ENCODE measurements at regions not wholly inside any gene's neighbourhood (a gene's known extent, or its start where the extent isn't known, plus 50 kb on each side); places are given as distances from the start of the nearest gene placed in this dataset.

DNA sequence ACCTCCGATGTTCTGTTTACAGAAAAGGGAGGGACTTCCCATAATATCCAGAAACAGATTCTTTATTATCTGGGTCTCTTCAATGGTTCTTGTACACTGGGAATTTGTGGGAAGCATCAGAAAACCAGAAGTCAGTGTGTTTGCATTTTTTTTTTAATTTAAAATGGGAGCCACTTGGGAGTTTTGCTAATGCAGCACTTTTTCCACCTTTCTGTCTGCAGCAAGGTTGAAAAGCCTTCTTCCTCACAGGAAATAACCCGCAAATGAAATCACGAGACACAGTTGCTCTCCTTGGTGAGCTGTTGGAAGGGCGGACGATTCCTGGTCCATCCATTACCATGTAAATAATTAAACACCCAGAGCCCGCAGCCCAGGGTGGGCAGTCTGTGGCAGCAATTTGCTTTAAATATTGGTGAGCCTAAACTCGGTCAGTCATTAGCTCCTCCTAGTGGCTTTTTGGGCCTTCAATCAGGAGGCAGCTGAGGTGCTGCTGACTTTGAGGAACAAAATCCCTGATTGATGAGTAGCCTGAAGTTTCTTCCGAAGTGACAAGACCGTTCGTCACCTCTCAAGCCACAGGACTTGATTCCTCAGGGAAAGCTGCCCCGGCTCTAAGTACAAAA is 471.5 kb downstream of the EPHA4 start:
- intact Hi-C loops (cut with DNase I; ENCODE audit: low total_unique reads), result no loop called here
- Histone ChIP-seq H3K27ac (no peak overlapping the region), H3K4me3 (no peak overlapping the region), H3K9me3 (no peaks in the 10 kb centered on the region), H3K36me3 (no peaks in the 10 kb centered on the region), H3K4me1 (peaks cover 0 to 14% of the 10 kb centered on the region in 2 donors), H3K27me3 (no peaks in the 10 kb centered on the region)
- no peak for DNase-seq
- ATAC-seq, result no peak
- in situ Hi-C loops (cut with MboI; ENCODE audit: low sequenced_read_pairs in 4 of 4), result no loop called here
- no peak for TF ChIP-seq POLR2A (IDR thresholded peaks at IDR 0.05)
- TF ChIP-seq, protein P1, sequence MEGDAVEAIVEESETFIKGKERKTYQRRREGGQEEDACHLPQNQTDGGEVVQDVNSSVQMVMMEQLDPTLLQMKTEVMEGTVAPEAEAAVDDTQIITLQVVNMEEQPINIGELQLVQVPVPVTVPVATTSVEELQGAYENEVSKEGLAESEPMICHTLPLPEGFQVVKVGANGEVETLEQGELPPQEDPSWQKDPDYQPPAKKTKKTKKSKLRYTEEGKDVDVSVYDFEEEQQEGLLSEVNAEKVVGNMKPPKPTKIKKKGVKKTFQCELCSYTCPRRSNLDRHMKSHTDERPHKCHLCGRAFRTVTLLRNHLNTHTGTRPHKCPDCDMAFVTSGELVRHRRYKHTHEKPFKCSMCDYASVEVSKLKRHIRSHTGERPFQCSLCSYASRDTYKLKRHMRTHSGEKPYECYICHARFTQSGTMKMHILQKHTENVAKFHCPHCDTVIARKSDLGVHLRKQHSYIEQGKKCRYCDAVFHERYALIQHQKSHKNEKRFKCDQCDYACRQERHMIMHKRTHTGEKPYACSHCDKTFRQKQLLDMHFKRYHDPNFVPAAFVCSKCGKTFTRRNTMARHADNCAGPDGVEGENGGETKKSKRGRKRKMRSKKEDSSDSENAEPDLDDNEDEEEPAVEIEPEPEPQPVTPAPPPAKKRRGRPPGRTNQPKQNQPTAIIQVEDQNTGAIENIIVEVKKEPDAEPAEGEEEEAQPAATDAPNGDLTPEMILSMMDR (IDR thresholded peaks at IDR 0.05 in 4 of 5, conservative IDR thresholded peaks at IDR 0.05 in 1 of 5), result no peak

DNA sequence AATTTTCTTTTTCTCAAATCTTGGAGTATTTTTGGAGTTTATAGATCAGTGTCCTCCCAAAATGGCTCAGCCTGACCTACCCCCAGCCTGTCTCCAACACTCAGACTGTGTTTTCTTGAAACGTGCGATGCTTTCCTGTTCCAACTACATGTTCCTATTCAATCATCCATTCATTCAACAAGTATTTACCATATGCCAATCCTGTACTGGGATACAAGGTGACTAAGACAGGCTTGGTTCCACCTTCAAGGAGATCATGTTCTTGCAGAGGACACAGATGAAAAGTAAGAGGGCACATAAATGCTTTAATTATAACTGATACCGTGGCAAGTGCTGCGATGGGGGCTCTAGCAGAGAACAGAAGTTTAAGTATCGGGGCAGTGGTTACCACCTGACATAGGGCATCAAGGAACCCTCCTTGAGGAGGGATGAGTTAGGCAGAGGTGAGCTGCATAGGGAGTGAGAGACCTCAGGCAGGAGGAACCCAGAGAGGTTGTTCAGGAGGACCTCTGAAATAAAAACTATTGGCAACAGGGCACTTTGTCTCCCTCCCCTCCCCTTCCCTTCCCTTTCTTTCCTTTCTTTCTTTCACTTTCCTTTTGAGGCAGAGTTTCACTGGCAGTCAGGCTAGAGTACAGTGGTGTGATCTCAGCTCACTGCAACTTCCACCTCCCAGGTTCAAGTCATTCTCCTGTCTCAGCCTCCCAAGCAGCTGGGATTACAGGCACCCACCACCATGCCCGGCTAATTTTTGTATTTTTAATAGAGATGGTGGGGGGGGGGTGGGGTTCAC is 469.0 kb downstream of the EPHA4 start:
- in situ Hi-C loops (cut with MboI; ENCODE audit: low sequenced_read_pairs in 4 of 4) (no loop called here), intact Hi-C loops (cut with DNase I; ENCODE audit: low total_unique reads) (no loop called here)
- no peak for TF ChIP-seq POLR2A (IDR thresholded peaks at IDR 0.05)
- TF ChIP-seq, protein P1 (IDR thresholded peaks at IDR 0.05 in 4 of 5, conservative IDR thresholded peaks at IDR 0.05 in 1 of 5), result no peak
- H3K27ac ChIP-seq, result no peak overlapping the region
- DNase-seq (no peak), ATAC-seq (no peak)
- H3K4me1 ChIP-seq, result peaks cover 0 to 14% of the 10 kb centered on the region in 2 donors
- no peaks in the 10 kb centered on the region for H3K9me3 ChIP-seq
- H3K27me3 ChIP-seq, result no peaks in the 10 kb centered on the region
- no peaks in the 10 kb centered on the region for H3K36me3 ChIP-seq
- H3K4me3 ChIP-seq, result no peak overlapping the region

DNA sequence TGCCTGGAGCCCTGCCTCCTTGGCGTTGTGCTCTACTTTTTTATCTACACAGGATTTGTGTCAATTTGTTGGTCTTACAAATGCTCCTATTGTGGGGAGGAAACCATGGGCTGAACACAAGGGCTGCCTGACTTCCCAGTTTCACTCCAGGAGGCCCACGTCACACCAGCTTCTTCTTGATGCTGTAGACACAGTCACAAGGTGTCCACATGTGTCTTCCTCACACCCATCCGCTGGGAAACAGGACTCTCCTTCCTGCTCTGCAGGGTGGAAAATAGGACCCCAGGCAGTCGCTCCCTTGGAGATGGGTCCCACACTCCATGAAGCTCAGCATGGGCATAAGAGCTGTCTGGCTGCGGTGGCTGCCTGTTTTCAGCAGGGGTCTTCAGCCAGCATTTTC is 468.2 kb downstream of the EPHA4 start:
- TF ChIP-seq, protein P1 (IDR thresholded peaks at IDR 0.05 in 4 of 5, conservative IDR thresholded peaks at IDR 0.05 in 1 of 5), result no peak
- TF ChIP-seq POLR2A (IDR thresholded peaks at IDR 0.05), result no peak
- Histone ChIP-seq H3K27ac (peak overlapping the region in 2 of 4 donors; percentile 19 to 38), H3K4me1 (peaks cover 0 to 14% of the 10 kb centered on the region in 2 donors), H3K9me3 (no peaks in the 10 kb centered on the region), H3K4me3 (peak overlapping the region in 2 of 4 donors; percentile 5 to 18), H3K36me3 (no peaks in the 10 kb centered on the region), H3K27me3 (no peaks in the 10 kb centered on the region)
- intact Hi-C loops (cut with DNase I; ENCODE audit: low total_unique reads) (no loop called here), in situ Hi-C loops (cut with MboI; ENCODE audit: low sequenced_read_pairs in 4 of 4) (no loop called here)
- DNase-seq, result no peak
- ATAC-seq, result peak; percentile 14 to 23

DNA sequence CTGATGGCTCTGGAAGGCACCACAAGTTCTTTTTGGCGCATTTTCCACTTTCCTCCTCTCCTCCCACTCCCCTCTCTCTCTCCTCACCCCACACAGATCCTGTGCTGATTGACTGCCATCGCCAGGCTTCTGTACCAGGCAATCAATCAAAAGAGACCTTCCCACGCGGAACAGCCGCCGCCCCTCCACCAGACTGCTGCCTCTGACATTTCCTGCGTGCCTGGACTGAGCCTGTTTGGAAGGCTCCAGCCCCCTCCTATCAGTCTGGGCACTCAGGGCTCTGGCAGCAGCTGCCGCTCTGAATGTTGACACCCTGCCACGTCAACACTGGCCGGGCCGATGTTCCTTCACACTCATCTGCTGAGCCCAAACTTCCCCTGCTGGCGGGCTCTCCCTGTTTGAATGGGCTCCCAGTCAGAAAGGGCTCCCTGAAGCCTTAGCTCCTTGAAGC is 467.7 kb downstream of the EPHA4 start:
- TF ChIP-seq POLR2A (IDR thresholded peaks at IDR 0.05), result no peak
- TF ChIP-seq, protein P1 (IDR thresholded peaks at IDR 0.05 in 4 of 5, conservative IDR thresholded peaks at IDR 0.05 in 1 of 5), result peak in 1 of 5 experiments; percentile 12
- peak; percentile 17 to 49 for DNase-seq
- no peaks in the 10 kb centered on the region for H3K36me3 ChIP-seq
- in situ Hi-C loops (cut with MboI; ENCODE audit: low sequenced_read_pairs in 4 of 4), result no loop called here
- ATAC-seq, result peak; percentile 66 to 89
- no peaks in the 10 kb centered on the region for H3K9me3 ChIP-seq
- H3K27me3 ChIP-seq, result no peaks in the 10 kb centered on the region
- peaks cover 0 to 14% of the 10 kb centered on the region in 2 donors for H3K4me1 ChIP-seq
- peak overlapping the region; percentile 2 to 18 (median 10) for H3K4me3 ChIP-seq
- H3K27ac ChIP-seq, result peak overlapping the region in 3 of 4 donors; percentile 21 to 44 (median 38)
- intact Hi-C loops (cut with DNase I; ENCODE audit: low total_unique reads), result no loop called here

All from gastrocnemius medialis (tissue), 4 donors.